Thyroid gland (tissue), 4 donors: ENCODE measurements at regions not wholly inside any gene's neighbourhood (a gene's known extent, or its start where the extent isn't known, plus 50 kb on each side); places are given as distances from the start of the nearest gene placed in this dataset.

ENCODE experiments used
- DNase-seq, 2 donors: peaks; one replicate each; pipeline ENCODE4 v3.0.0-alpha.2; 2019
- H3K27ac ChIP-seq, 3 donors: fragments of 200-600 bp; sonication (generic); 1 replicate in 2 of 3; 2 replicates in 1 of 3; pipeline ENCODE4 v1.5.1; 2016 to 2019; ENCODE audit warnings: mild to moderate bottlenecking in 1 of 3, moderate library complexity in 1 of 3
- H3K27me3 ChIP-seq: fragments of 200-600 bp; sonication (generic); one replicate; pipeline ENCODE4 v1.5.1; 2019
- H3K36me3 ChIP-seq, 2 donors: fragments of 200-600 bp; sonication (generic); one replicate each; pipeline ENCODE4 v1.5.1; 2016 to 2019
- H3K4me1 ChIP-seq, 2 donors: fragments of 200-600 bp; sonication (generic); one replicate each; pipeline ENCODE4 v1.5.1; 2017 to 2019
- H3K4me3 ChIP-seq, 3 donors: fragments of 200-600 bp; sonication (generic); replicated peaks in 1 of 3; 1 replicate in 2 of 3; 2 replicates in 1 of 3; pipeline ENCODE4 v1.5.1; 2016; ENCODE audit warnings: mild to moderate bottlenecking in 1 of 3
- H3K9me3 ChIP-seq: fragments of 200-600 bp; sonication (generic); one replicate; pipeline ENCODE4 v1.5.1; 2017
- CTCF ChIP-seq, 6 experiments: fragments of 200-600 bp in 3 of 6; fragments of 450-650 bp in 3 of 6; sonication (generic) in 3 of 6; IDR thresholded peaks; one replicate each; pipeline ENCODE4 v1.5.1; 2016 to 2019; ENCODE audit warnings: antibody characterized with exemption in 6 of 6, mild to moderate bottlenecking in 2 of 6, inconsistent platforms in 1 of 6, moderate library complexity in 1 of 6
- POLR2A ChIP-seq, 2 donors: fragments of 450-650 bp; IDR thresholded peaks; one replicate each; pipeline ENCODE4 v1.6.1; 2017; ENCODE audit warnings: antibody characterized with exemption in 2 of 2, mild to moderate bottlenecking in 2 of 2, moderate library complexity in 1 of 2
- WGBS, 2 donors: methylation state at CpG; one replicate each; pipeline ENCODE4 v1.1.5; 2017; 5-methylcytosine and 5-hydroxymethylcytosine counted together
- intact Hi-C: fragments of 100-400 bp; cut with DNase I; formaldehyde crosslinking; loops from one replicate; pipeline ENCODE4 v1.15.1; 2023

GRCh38 chr18:24773101-24773500, 312.7 kb downstream of the HRH4 start:
- H3K27ac ChIP-seq: no peak overlapping the region
- H3K4me3 ChIP-seq: no peak overlapping the region
- H3K4me1 ChIP-seq: no peaks in the 10 kb centered on the region
- no peak for DNase-seq
- H3K27me3 ChIP-seq: no peaks in the 10 kb centered on the region
- intact Hi-C loops: no loop called here
- H3K9me3 ChIP-seq: no peaks in the 10 kb centered on the region
- no peaks in the 10 kb centered on the region for H3K36me3 ChIP-seq
- WGBS, 2 donors: 88 to 95% methylated on average over 2 of the region's 2 CpGs
- TF ChIP-seq POLR2A (IDR thresholded peaks at IDR 0.05) (no peak), CTCF (IDR thresholded peaks at IDR 0.05) (no peak)

DNA sequence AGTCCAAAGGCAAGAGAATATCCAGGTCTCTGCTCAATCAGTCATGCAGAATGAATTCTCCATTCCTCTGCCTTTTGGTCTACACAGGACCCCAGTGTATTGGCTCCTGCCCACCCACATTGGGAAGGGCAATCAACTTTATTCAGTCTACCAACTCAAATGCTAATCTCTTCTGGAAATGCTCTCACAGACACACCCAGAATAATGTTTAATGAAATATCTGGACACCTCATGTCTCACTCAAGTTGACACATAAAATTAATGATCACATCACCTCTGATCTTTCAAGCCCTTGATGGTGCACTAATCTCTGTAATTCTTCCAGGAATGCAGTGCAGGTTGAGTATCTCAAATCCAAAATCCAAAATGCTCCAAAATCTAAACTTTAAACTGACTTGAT, 315.6 kb downstream of the HRH4 start:
- H3K4me1 ChIP-seq: no peaks in the 10 kb centered on the region
- no peak overlapping the region for H3K27ac ChIP-seq
- no peaks in the 10 kb centered on the region for H3K27me3 ChIP-seq
- H3K36me3 ChIP-seq: no peaks in the 10 kb centered on the region
- no peak for DNase-seq
- TF ChIP-seq POLR2A (IDR thresholded peaks at IDR 0.05) (no peak), CTCF (IDR thresholded peaks at IDR 0.05) (no peak)
- intact Hi-C loops: no loop called here
- H3K4me3 ChIP-seq: no peak overlapping the region
- no peaks in the 10 kb centered on the region for H3K9me3 ChIP-seq

GRCh38 chr18:24778810-24779418, 318.5 kb downstream of the HRH4 start:
- TF ChIP-seq CTCF (IDR thresholded peaks at IDR 0.05): no peak
- TF ChIP-seq POLR2A (IDR thresholded peaks at IDR 0.05): no peak
- Histone ChIP-seq H3K27ac (no peak overlapping the region), H3K4me3 (no peak overlapping the region), H3K36me3 (no peaks in the 10 kb centered on the region), H3K27me3 (no peaks in the 10 kb centered on the region), H3K4me1 (no peaks in the 10 kb centered on the region), H3K9me3 (no peaks in the 10 kb centered on the region)
- 76 to 83% methylated on average over 6 of the region's 6 CpGs for WGBS, 2 donors
- DNase-seq: no peak
- intact Hi-C loops: no loop called here

- Histone ChIP-seq H3K27ac (no peak overlapping the region), H3K27me3 (no peaks in the 10 kb centered on the region), H3K36me3 (no peaks in the 10 kb centered on the region), H3K4me1 (no peaks in the 10 kb centered on the region), H3K9me3 (no peaks in the 10 kb centered on the region), H3K4me3 (no peak overlapping the region)
- TF ChIP-seq CTCF (IDR thresholded peaks at IDR 0.05): no peak
- TF ChIP-seq POLR2A (IDR thresholded peaks at IDR 0.05): no peak
- DNase-seq: no peak
- WGBS, 2 donors: 85 to 89% methylated on average over 3 of the region's 3 CpGs
- intact Hi-C loops: no loop called here
Measured at GRCh38 chr18:24782566-24782965, 322.1 kb downstream of the HRH4 start.

DNA sequence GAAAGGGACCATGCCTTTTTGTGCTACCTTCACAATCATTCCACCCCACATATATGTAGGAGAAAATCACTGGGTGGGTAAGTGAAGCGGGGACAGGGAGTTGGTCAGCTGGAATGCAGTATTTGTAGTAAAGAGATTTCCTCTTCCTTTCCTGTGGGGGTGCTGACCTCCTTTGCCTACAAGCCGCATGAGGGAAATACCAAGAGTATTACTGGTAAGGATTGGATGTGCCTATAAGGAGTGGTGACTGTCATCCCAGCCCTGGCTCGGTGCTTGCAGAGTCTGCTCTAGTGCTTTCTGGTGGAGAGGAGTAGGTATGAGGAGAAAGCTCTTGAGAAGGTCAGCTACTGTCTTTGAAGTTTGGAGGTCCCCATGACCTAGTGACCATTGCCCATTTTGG, 324.6 kb downstream of the HRH4 start:
- Histone ChIP-seq H3K27me3 (no peaks in the 10 kb centered on the region), H3K9me3 (no peaks in the 10 kb centered on the region), H3K4me3 (no peak overlapping the region), H3K36me3 (no peaks in the 10 kb centered on the region), H3K4me1 (no peaks in the 10 kb centered on the region), H3K27ac (no peak overlapping the region)
- intact Hi-C loops: no loop called here
- 74 to 90% methylated on average over 3 of the region's 3 CpGs for WGBS, 2 donors
- DNase-seq: no peak
- TF ChIP-seq CTCF (IDR thresholded peaks at IDR 0.05): no peak
- TF ChIP-seq POLR2A (IDR thresholded peaks at IDR 0.05): no peak
